GM18909 (cell line): ENCODE measurements at regions not wholly inside any gene's neighbourhood (a gene's known extent, or its start where the extent isn't known, plus 50 kb on each side); places are given as distances from the start of the nearest gene placed in this dataset.
"Not testable (repeated sequence)": the region's sequence is repeated elsewhere in the genome, so short reads cannot be mapped to it uniquely, and the experiment has no call there.

ENCODE experiments used
- ATAC-seq: cut with Tn5 transposase; IDR thresholded peaks from one replicate; pipeline ENCODE4 v1.9.1; 2021; ENCODE audit warnings: mild to moderate bottlenecking; ENCODE audit not compliant: unreplicated experiment, poor library complexity

DNA sequence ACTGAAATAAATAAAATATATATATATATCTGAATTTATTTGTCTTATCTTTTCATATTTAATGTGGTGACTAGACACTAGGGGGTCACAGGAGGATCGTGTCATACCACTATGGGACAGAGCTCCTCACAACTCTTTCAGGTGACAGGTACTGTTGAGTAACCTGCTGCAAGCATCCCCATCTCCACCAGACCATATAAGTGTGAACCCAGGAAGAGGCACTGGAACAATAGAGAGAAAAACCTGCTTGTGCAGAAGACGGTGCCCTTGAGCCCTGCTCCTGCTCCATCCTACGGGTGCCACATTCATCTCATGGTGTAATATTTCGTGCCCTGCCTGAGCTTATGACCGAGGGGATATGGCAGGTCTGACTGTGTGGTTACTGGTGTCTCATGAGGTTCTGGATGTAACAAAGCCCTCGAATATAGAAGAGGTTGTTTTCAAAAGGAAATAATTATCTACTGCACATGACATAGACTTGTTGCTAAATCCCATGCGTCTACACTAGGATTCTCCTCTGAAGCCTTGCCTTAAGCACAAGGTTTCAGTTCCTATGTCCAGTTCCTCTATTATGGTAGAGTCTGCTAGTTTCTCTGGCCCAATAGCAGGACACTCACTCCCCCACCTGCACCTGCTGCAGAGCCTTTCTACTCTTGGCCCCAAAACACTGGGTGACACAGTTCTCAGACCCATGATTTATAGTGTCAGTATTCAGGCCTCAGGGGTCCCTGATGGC lies 70.4 kb downstream of the GGTLC2 start:
- peak; percentile 67 for ATAC-seq

DNA sequence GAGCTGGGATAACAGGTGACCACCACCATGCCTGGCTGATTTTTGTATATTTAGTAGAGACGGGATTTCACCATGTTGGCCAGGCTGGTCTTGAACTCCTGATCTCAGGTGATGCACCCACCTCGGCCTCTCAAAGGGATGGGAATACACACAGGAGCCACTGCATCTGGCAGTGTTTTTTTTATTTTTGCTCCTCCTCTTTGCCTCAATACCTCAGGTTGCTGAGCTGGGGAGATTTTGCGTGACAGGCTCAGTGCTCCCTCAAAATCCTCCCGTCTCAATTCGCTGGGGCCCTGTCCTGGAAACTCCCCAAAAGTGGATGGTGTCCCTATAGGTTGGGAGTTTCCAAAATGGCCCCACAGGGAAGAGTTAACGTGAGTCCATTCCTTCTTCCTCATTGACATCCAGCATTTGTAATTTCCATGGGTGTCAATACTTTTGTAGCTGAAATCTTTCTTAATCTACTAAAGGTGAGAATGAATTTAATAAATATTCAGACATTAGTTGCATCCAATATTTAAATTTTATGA lies 71.8 kb downstream of the GGTLC2 start:
- ATAC-seq = no peak

DNA sequence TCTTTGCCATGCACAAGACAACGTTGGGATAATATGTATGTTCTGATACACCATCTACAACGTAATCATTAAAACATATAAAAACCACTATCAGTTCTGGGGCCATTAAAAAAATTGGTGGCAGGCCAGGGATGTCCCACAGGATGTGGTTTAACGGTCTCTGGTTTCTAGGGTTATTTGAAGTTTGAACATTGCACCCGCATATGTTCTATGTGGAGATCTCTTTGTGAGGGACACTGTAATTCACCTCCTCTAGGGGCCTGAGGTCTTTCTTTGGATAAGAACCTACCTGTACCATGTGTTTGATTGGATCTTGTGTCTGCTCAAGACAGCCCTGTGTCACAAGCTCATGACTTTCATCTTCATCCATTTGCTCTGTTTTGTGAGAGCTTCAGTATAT lies 73.2 kb downstream of the GGTLC2 start:
- ATAC-seq = no peak

DNA sequence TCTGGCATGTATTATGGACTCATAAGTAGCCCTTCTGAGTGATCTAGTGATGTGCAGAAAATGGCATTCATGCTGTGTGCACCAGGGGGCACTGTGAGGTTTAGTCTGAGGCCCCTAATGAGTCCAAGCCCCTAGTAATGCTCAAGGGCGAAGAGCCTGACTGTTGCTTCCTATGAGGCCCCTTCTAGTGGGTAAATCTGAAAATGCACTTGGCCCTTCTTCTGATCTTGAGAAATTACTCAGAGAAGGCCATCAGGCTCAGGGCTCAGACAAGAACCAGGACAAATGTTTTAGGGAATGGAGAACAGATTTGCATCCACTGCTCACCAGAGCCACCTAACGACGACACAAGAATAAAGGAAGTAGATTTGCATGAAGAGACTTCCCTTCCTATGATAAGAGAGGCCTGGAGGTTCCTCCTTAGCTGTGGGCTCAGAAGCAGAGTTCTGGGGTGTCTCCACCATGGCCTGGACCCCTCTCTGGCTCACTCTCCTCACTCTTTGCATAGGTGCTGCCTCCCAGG lies 75.8 kb downstream of the GGTLC2 start:
- ATAC-seq = peak; percentile 68

DNA sequence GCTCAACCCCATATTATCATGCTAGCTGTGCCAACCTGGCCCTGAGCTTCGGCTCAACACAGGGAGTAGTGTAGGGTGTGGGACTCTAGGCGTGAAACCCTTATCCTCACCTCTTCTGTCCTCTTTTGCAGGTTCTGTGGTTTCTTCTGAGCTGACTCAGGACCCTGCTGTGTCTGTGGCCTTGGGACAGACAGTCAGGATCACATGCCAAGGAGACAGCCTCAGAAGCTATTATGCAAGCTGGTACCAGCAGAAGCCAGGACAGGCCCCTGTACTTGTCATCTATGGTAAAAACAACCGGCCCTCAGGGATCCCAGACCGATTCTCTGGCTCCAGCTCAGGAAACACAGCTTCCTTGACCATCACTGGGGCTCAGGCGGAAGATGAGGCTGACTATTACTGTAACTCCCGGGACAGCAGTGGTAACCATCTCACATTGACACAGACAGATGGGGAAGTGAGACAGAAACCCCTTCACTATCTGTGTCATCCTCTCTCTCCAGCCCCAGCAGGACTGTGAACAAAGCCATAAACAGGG lies 76.4 kb downstream of the GGTLC2 start:
- ATAC-seq = peak; percentile 72

DNA sequence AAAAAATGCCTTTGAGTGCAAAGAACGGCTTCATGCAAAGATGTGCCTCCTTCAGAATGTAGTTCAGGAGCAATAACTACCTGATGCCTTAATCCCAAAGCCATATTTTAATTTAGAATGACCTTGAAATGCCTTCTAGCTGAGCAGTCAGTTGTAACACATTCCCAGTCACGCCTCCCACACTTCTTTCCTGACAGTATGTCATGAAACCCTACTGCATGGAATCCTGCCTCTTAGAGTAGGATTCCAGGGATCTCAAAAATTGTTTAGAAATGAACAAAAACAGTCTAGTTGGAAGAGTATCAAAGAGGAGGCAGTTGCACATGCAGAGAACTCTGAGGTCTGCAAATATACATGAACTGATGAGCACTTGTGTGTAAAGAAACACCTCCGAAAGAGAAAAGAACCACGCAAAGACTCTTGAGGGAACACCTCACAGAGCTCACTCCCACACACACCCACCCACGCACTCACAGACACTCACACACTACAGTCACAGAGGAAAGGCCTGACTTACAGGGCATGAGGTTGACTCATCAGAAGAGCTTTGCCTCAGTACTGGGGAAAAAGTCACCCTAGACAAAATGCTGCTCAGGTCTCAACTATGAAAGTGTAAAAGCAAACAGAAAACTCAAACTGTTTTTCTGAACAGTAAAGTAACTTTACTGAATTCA lies 77.4 kb downstream of the GGTLC2 start:
- ATAC-seq = no peak

DNA sequence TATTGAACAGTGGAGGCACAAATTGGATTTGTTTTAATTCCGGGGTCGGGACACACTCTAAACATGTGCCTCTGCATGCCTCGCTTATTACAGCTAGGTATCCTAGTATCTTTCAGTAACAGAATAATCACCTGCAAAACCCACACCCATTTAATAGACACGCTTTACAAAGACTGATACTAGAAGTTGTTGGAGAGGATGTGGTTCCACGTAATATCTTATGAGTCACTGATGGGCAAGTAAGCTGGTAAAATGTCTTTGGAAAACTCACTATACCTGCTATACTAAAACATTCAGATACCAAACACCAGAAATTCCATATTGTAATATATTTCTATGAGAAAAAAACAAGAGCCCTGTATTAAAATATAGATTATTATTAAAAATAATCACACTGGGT lies 84.0 kb downstream of the GGTLC2 start:
- no peak for ATAC-seq

DNA sequence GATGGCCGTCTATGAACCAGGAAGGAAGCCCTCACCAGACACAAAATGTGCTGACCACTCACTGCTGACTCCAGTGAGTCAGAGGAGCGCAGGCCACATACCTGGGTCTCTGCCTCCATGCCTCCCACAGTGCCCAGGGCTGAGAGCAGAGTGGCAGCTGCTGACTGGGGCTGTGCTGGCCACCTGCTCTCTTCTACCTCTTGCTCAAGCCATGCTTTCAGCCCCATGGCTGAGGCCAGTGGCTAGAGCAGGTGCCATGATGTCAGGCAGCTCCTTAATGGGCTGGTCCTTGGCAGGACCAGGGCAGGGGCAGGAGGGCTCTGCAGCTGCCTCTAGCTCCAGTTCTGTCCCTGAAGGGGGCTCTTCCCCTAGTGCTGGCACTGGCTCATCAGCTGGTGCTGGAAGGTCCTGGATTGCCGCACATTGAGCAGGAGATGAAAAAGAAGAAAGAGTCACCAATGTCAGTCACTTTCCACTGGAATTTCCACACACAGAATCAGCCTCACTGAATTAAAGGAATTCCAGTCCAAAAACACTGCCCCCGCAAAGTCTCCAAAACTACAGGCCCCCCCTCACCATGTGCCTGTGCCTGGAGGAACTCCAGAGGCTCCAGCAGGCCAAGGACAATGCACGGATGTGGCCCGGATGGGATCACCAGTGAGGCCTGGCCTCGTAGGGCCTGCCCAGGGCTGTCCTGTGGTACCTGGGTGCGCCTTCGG lies 86.4 kb downstream of the GGTLC2 start:
- ATAC-seq = no peak

DNA sequence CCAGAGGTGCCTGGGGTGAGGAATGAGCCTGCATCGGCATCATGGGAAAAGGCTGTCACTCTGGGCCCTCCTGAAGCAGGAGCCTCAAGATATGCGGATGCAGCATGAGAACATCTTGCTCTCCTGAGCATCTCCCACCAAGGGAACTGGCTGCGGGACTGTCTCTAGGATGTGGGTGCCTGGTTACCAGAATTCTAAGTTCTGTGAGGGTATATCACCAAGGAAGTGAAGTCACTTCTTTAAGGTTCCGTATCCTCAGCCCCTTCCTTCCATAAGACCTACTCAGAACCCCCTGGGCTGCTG lies 86.9 kb downstream of the GGTLC2 start:
- ATAC-seq = no peak

DNA sequence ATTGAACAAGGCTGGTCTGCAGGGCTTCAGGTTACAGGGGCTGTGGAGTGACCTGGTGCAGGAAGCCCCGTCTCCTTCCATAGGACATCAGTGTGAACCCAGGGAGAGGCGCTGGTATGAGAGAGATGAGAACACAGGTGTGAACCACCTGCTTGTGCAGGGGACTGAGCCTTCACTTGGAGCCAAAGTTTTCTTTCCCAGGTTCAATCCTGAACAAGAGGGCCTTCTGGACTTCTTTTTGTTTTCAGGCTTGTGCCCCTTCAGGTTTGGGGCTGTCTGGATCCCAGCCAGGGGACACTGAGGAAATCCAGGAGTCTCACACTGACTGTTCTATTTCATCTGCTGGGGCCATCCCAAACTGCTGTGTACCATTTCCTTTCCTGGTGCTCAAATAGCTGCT lies 88.6 kb downstream of the GGTLC2 start:
- not testable (repeated sequence) for ATAC-seq

DNA sequence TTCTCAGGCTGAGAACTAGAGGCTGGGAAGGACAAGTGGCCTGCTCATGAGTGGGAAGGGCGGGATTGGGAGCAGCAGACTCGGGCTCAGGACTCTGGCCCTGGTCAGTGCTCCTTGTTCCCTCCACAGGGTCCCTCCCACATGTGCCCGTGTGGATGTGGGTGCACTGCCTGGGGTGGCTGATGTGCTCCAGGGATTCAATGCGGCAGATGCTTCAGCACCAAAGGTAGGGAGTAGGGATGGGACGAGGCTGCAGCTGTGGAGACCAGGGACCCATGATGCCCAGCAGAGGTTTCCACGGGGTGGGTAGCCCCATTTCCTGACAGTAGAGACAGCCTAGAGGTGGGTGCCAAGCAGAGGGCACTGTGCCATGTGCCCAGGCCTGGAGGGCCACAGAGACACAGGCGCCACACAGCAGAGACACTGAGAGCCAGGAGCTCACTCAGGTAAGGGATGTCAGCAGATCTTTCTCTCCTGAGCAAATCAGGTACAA lies 89.5 kb downstream of the GGTLC2 start:
- no peak for ATAC-seq

DNA sequence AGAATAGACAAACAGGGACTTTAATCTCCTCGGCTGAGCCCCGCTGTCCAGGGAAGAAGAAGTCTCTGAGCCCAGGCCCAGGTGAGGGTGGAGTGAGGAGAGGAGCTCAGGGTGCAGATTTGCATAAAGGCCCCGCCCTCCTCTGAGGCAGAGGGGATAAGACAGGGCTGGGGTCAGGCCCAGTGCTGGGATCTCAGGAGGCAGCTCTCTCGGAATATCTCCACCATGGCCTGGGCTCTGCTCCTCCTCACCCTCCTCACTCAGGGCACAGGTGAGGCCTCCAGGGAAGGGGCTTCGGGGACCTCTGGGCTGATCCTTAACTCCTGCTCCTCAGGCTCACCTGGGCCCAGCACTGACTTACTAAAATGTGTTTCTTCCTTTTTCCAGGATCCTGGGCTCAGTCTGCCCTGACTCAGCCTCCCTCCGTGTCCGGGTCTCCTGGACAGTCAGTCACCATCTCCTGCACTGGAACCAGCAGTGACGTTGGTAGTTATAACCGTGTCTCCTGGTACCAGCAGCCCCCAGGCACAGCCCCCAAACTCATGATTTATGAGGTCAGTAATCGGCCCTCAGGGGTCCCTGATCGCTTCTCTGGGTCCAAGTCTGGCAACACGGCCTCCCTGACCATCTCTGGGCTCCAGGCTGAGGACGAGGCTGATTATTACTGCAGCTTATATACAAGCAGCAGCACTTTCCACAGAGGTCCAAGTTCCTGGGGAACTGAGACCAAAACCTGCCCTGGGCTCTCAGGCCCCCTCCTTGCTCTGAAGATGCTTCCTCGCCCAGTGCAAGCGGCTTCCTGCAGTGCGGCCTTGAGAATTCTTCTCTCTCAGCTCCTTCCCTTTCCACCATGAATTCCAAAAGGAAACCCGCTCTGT lies 90.2 kb downstream of the GGTLC2 start:
- ATAC-seq = not testable (repeated sequence)

DNA sequence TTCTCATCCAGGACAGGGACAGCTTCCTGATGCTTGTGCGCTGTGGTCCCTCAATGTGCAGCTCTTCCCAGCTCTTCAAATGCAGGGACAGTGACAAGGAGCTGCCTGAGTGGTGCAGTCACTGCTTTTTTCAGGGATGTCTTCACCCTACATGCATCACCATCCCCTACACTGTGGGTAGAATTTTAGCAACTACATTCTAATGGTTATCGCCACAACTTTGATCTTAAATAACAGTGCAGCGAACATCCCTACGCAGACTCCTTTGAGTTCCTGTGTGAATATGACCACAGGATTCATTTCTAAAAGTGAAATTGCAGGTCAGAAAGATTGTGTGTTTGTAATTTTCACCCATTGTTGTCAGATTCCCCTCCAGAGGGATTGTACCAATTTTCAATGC lies 90.9 kb downstream of the GGTLC2 start:
- not testable (repeated sequence) for ATAC-seq

DNA sequence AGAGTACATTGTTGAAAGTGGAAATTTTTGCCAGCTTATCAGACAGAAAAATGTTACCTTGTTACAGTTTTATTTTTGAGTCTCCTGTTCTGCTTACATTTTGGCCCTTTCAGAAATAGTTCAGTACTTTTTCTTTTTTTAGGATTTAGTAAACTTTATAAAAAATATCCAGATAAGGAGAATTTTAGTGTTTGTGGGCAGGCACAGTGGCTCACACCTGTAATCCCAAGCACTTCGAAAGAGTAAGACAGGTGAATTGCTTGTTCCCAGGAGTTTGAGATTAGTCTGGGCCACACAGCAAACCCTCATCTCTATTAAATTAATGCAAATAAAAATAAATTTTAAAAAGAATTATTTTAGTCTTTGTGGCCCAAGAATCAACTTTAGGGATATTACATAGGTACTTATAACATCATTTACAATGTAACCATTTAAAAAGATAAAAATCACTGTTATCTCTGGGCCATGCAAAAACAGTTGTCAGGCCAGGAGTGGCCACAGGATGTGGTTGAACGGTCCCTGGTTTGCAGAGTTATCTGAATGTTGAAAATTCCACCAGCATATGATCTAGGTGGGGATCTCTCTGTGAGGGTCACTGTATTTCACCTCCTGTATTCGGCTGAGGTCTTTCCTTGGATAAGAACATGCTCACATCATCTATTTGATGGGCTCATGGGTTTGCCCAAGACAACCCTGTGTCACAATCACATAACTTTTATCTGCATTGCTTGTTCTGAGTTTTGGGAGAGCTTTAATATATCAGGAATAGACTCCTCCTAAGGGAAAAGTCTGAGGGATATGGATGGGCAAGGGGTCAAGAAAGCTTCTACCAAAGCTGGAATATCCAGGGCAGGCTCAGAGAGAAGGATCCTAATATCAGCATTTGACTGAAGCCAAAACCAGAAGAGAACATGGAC lies 91.5 kb downstream of the GGTLC2 start:
- ATAC-seq = no peak

DNA sequence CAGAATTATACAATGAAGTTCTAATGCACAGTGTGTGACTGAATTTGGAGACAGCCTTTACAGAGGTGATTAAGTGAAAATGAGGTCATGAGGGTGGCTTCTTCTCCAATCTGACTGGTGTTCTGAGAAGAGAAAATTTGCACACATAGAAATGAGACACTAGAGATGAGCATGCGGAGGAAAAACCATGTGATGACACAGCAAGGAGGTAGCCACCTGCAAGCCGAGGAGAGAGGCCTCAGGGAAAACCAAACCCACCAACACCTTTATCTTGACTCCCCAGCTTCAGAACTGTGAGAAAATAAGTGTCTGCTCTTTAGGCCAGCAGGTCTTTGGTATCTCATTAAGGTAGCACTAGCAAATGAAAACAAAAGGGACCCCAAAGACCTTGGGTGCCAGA lies 93.2 kb downstream of the GGTLC2 start:
- no peak for ATAC-seq

DNA sequence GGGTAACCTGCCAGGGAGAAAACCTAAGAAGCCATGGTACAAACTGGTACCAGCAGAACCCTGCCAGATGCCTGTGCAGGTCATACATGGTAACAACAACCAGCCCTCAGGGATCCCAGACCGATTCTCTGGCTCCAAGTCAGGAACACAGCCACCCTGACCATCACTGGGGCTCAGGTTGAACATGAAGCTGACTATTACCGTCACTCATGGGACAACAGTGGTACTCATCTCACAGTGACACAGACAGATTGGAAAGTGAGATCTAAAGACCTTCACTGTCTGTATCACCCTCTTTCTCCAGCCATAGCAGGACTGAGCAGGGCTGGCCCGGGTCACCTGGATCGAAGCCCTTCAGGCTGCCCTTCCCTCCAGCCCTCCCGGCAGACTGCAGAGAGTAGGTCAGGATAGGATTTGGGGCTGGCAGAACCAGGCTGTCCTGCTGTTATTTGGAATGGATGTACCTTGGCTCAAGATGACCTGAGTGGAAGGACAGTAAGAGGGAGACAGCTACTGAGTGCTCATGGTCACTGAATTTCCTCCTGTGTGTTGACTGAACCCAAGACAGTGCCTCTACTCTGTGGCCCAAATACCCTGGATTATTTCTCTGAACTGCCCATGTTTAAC lies 94.7 kb downstream of the GGTLC2 start:
- ATAC-seq = no peak

DNA sequence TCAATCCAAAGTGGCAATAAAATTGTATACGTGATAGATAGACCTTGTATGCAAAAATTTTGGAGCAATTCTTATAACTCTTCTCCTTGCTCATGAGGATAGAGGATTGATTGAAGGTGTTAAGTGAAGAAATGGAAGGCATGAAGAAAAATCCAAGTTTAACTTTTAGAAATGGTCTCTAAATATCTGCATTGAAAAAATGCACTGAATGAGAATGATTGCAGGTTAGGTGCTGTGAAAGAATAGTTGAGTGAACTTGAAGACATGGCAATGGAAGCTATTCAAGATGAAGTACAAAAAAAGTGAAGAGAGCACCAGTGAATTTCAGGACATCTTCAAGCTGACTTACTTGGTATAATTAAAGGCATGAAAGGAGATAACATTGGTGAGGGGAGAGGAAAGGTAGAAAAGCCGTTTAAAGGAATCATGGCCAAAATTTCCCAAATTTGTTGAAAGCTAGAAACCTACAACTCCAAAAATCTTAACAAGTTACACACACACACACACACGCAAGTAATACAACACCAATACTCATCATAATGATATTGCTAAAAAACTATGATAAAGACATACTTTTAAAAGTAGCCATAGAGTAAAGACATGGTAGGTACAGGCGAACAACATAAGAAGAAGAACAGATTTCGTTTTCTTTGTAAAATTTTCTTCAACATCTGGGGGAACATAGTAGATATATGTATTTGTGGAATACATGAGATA lies 96.3 kb downstream of the GGTLC2 start:
- ATAC-seq = no peak

DNA sequence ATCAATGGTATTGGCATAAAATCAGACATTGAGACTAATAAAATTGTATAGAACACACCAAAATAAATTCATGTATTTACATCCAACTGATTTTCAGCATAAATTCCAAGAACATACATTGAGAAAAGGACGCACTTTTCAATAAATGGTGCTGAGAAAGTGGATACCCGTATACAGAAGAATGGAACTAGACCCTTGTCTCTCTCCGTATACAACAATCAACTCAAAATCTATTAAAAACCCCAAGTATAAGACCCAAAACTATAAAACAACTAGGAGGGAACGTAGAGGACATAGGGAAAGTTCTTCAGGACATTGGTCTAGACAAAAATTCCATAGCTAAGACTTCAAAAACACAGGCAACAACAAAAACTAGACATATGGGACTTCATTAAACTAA lies 97.4 kb downstream of the GGTLC2 start:
- ATAC-seq = no peak
